Keratinocyte (primary cell): ENCODE measurements at regions not wholly inside any gene's neighbourhood (a gene's known extent, or its start where the extent isn't known, plus 50 kb on each side); places are given as distances from the start of the nearest gene placed in this dataset.

Experiments used
- DNase-seq: peaks from one replicate; pipeline ENCODE4 v3.0.0-alpha.2; 2011; ENCODE audit warnings: low read depth, missing footprints, low spot score
- FAIRE-seq: peaks from 2 replicates; lab custom pipeline; 2011; peaks lifted over from hg19 to GRCh38; lab: Jason Lieb, UNC
- H2AFZ ChIP-seq: 2 replicates; pipeline ENCODE4 v1.6.0; 2012; ENCODE audit warnings: low read length, control low read depth, inconsistent platforms; ENCODE audit not compliant: control insufficient read depth
- H3K27ac ChIP-seq: 2 replicates; pipeline ENCODE4 v1.5.1; 2011; ENCODE audit warnings: low read length; ENCODE audit not compliant: control insufficient read depth, insufficient read depth
- H3K27me3 ChIP-seq: 3 replicates; pipeline ENCODE4 v1.6.0; 2011; ENCODE audit warnings: low read length; ENCODE audit not compliant: control insufficient read depth, insufficient read depth; ENCODE audit errors: extremely low read depth
- H3K36me3 ChIP-seq, 2 experiments: 2 replicates in 1 of 2; 3 replicates in 1 of 2; pipeline ENCODE4 v1.5.1; 2011; ENCODE audit warnings: low read length in 2 of 2, mild to moderate bottlenecking in 1 of 2; ENCODE audit not compliant: control insufficient read depth in 2 of 2, insufficient read depth in 2 of 2; ENCODE audit errors: extremely low read depth in 1 of 2
- H3K4me1 ChIP-seq: 3 replicates; pipeline ENCODE4 v1.5.1; 2011; ENCODE audit warnings: low read length; ENCODE audit not compliant: control insufficient read depth, insufficient read depth; ENCODE audit errors: extremely low read depth
- H3K4me2 ChIP-seq: 3 replicates; pipeline ENCODE4 v1.6.0; 2011; ENCODE audit warnings: low read depth, low read length; ENCODE audit not compliant: control insufficient read depth, insufficient read depth; ENCODE audit errors: extremely low read depth
- H3K4me3 ChIP-seq, 3 experiments: fragments of 200-600 bp in 1 of 3; sonication (generic) in 1 of 3; 2 replicates in 2 of 3; 3 replicates in 1 of 3; pipeline ENCODE4 v1.5.1; 2011 to 2016; ENCODE audit warnings: low read length in 3 of 3, mild to moderate bottlenecking in 3 of 3, control low read depth in 2 of 3, inconsistent platforms in 1 of 3, low read depth in 1 of 3, mixed read lengths in 1 of 3, mixed run types in 1 of 3, moderate library complexity in 1 of 3; ENCODE audit not compliant: control insufficient read depth in 2 of 3, insufficient read depth in 2 of 3; ENCODE audit errors: extremely low read depth in 1 of 3
- H3K79me2 ChIP-seq: 2 replicates; pipeline ENCODE4 v1.6.0; 2012; ENCODE audit warnings: low read length; ENCODE audit not compliant: control insufficient read depth, insufficient read depth
- H3K9ac ChIP-seq: 3 replicates; pipeline ENCODE4 v1.6.0; 2011; ENCODE audit warnings: low read length; ENCODE audit not compliant: control insufficient read depth, insufficient read depth; ENCODE audit errors: extremely low read depth
- H3K9me1 ChIP-seq: 3 replicates; pipeline ENCODE4 v1.6.0; 2011; ENCODE audit warnings: low read length; ENCODE audit not compliant: control insufficient read depth, insufficient read depth; ENCODE audit errors: extremely low read depth
- H3K9me3 ChIP-seq: 2 replicates; pipeline ENCODE4 v1.5.1; 2012; ENCODE audit warnings: low read depth, low read length; ENCODE audit not compliant: control insufficient read depth
- H4K20me1 ChIP-seq: 3 replicates; pipeline ENCODE4 v1.6.0; 2011; ENCODE audit warnings: low read length; ENCODE audit not compliant: control insufficient read depth, insufficient read depth; ENCODE audit errors: extremely low read depth
- CTCF ChIP-seq, 3 experiments: IDR thresholded peaks in 1 of 3; conservative IDR thresholded peaks in 1 of 3; optimal IDR thresholded peaks in 1 of 3; 2 replicates in 2 of 3; 3 replicates in 1 of 3; pipeline versions ENCODE3 to v1.5.1; 2011; ENCODE audit warnings: low read length in 3 of 3, mild to moderate bottlenecking in 3 of 3, moderate library complexity in 2 of 3, control low read depth in 1 of 3, inconsistent platforms in 1 of 3; ENCODE audit not compliant: insufficient read depth in 2 of 3; ENCODE audit errors: extremely low read depth in 1 of 3
- EZH2 ChIP-seq: IDR thresholded peaks from one replicate; pipeline ENCODE4 v1.6.1; 2012; ENCODE audit warnings: inconsistent platforms, mild to moderate bottlenecking, low read length, moderate library complexity
- dilution Hi-C: fragments of 300-500 bp; cut with MboI; formaldehyde crosslinking; loops from one replicate; pipeline ENCODE4 v1.7.0; 2020; ENCODE audit warnings: low sequenced_read_pairs; ENCODE audit not compliant: extremely low pct_ligation_motif_present

GRCh38 chr7:13028825-13029099 is 341.3 kb downstream of the ARL4A start:
- H3K9ac ChIP-seq = no peak overlapping the region
- H3K27ac ChIP-seq = no peak overlapping the region
- H3K4me3 ChIP-seq = no peak overlapping the region
- FAIRE-seq = no peak
- H3K4me1 ChIP-seq = peaks cover 9% of the 10 kb centered on the region
- TF ChIP-seq CTCF (optimal IDR thresholded peaks at IDR 0.05 in 1 of 3, IDR thresholded peaks at IDR 0.05 in 1 of 3, conservative IDR thresholded peaks at IDR 0.05 in 1 of 3; ENCODE audit: extremely low read depth in 1 of 3, insufficient read depth in 2 of 3, low read length in 3 of 3) (no peak), EZH2 (no peak)
- H3K27me3 ChIP-seq = no peaks in the 10 kb centered on the region
- H3K36me3 ChIP-seq = no peaks in the 10 kb centered on the region
- no peaks in the 10 kb centered on the region for H3K79me2 ChIP-seq
- dilution Hi-C loops = no loop called here
- H2AFZ ChIP-seq = no peak overlapping the region
- H3K9me1 ChIP-seq = no peaks in the 10 kb centered on the region
- DNase-seq = no peak
- H4K20me1 ChIP-seq = no peaks in the 10 kb centered on the region
- no peaks in the 10 kb centered on the region for H3K9me3 ChIP-seq
- H3K4me2 ChIP-seq = no peak overlapping the region

- peak overlapping the region; percentile 41 for H3K4me2 ChIP-seq
Observed at GRCh38 chr7:13031468-13031867, 344.0 kb downstream of the ARL4A start.

More at GRCh38 chr7:13031468-13031867, 344.0 kb downstream of the ARL4A start:
- dilution Hi-C loops = no loop called here
- no peaks in the 10 kb centered on the region for H3K9me3 ChIP-seq
- H2AFZ ChIP-seq = no peak overlapping the region
- H3K79me2 ChIP-seq = no peaks in the 10 kb centered on the region
- H3K27me3 ChIP-seq = no peaks in the 10 kb centered on the region
- peaks cover 9% of the 10 kb centered on the region for H3K4me1 ChIP-seq
- peak; percentile 75 for FAIRE-seq
- DNase-seq = peak; percentile 48
- no peak overlapping the region for H3K9ac ChIP-seq
- no peaks in the 10 kb centered on the region for H3K9me1 ChIP-seq
- H4K20me1 ChIP-seq = no peaks in the 10 kb centered on the region
- no peak overlapping the region for H3K4me3 ChIP-seq
- H3K27ac ChIP-seq = no peak overlapping the region
- no peaks in the 10 kb centered on the region for H3K36me3 ChIP-seq
- TF ChIP-seq CTCF (optimal IDR thresholded peaks at IDR 0.05 in 1 of 3, IDR thresholded peaks at IDR 0.05 in 1 of 3, conservative IDR thresholded peaks at IDR 0.05 in 1 of 3; ENCODE audit: extremely low read depth in 1 of 3, insufficient read depth in 2 of 3, low read length in 3 of 3) (no peak), EZH2 (no peak)
